ENCODE measurements at regions not wholly inside any gene's neighbourhood (a gene's known extent, or its start where the extent isn't known, plus 50 kb on each side); places are given as distances from the start of the nearest gene placed in this dataset.
"Not testable (repeated sequence)": the region's sequence is repeated elsewhere in the genome, so short reads cannot be mapped to it uniquely, and the experiment has no call there.

DNA sequence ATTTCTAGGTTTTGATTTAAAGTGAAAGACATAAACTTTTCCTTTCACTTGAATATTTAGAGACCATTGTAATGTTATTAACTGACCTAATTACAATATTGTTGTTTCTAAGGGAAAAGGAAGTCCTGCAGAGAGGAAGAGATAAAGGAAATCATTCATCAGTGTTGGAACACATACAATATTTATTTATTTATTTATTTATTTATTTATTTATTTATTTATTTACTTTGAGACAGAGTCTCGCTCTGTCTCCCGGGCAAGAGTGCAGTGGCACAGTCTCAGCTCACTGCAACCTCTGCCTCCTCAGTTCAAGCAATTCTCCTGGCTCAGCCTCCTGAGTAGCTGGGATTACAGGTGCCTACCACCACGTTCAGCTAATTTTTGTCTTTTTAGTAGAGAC is 668.6 kb upstream of the NEGR1 start:
- TF ChIP-seq, protein P1, sequence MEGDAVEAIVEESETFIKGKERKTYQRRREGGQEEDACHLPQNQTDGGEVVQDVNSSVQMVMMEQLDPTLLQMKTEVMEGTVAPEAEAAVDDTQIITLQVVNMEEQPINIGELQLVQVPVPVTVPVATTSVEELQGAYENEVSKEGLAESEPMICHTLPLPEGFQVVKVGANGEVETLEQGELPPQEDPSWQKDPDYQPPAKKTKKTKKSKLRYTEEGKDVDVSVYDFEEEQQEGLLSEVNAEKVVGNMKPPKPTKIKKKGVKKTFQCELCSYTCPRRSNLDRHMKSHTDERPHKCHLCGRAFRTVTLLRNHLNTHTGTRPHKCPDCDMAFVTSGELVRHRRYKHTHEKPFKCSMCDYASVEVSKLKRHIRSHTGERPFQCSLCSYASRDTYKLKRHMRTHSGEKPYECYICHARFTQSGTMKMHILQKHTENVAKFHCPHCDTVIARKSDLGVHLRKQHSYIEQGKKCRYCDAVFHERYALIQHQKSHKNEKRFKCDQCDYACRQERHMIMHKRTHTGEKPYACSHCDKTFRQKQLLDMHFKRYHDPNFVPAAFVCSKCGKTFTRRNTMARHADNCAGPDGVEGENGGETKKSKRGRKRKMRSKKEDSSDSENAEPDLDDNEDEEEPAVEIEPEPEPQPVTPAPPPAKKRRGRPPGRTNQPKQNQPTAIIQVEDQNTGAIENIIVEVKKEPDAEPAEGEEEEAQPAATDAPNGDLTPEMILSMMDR (IDR thresholded peaks at IDR 0.05; ENCODE audit: low read length), result not testable (repeated sequence)
- not testable (repeated sequence) for TF ChIP-seq EZH2 (IDR thresholded peaks at IDR 0.05; ENCODE audit: borderline replicate concordance, low read length)

Data from OCI-LY1 (cell line).